ENCODE measurements at regions not wholly inside any gene's neighbourhood (a gene's known extent, or its start where the extent isn't known, plus 50 kb on each side); places are given as distances from the start of the nearest gene placed in this dataset.

- DNase-seq = no peak
- Mint-ChIP-seq H3K4me3 (no peak overlapping the region), H3K27me3 (peaks cover 26% of the 10 kb centered on the region), H3K4me1 (ENCODE audit: low read depth) (no peaks in the 10 kb centered on the region), H3K27ac (no peak overlapping the region), H3K36me3 (ENCODE audit: low read depth) (no peaks in the 10 kb centered on the region), H3K9me3 (peaks cover 3% of the 10 kb centered on the region)
Measured at GRCh38 chr19:29445246-29445645, 80.5 kb upstream of the VSTM2B start.

- Mint-ChIP-seq H3K9me3 (no peaks in the 10 kb centered on the region), H3K4me1 (ENCODE audit: low read depth) (no peaks in the 10 kb centered on the region), H3K27ac (no peak overlapping the region)
Measured at GRCh38 chr19:29446361-29446760, 79.4 kb upstream of the VSTM2B start.

GRCh38 chr19:29448046-29448445, 77.7 kb upstream of the VSTM2B start:
- Mint-ChIP-seq H3K9me3 (no peaks in the 10 kb centered on the region), H3K36me3 (ENCODE audit: low read depth) (no peaks in the 10 kb centered on the region), H3K27ac (no peak overlapping the region), H3K4me1 (ENCODE audit: low read depth) (no peaks in the 10 kb centered on the region), H3K27me3 (peaks cover 38% of the 10 kb centered on the region), H3K4me3 (no peak overlapping the region)
- DNase-seq = no peak

More at GRCh38 chr19:29446361-29446760, 79.4 kb upstream of the VSTM2B start:
- DNase-seq = no peak
- Mint-ChIP-seq H3K36me3 (ENCODE audit: low read depth) (no peaks in the 10 kb centered on the region), H3K4me3 (no peak overlapping the region), H3K27me3 (peaks cover 29% of the 10 kb centered on the region)

- no peaks in the 10 kb centered on the region for H3K36me3 Mint-ChIP-seq (ENCODE audit: low read depth)
- H3K9me3 Mint-ChIP-seq = no peaks in the 10 kb centered on the region
- no peaks in the 10 kb centered on the region for H3K4me1 Mint-ChIP-seq (ENCODE audit: low read depth)
- DNase-seq = no peak
- H3K27ac Mint-ChIP-seq = no peak overlapping the region
- H3K4me3 Mint-ChIP-seq = no peak overlapping the region
- peaks cover 46% of the 10 kb centered on the region for H3K27me3 Mint-ChIP-seq
Measured at GRCh38 chr19:29449371-29449770, 76.4 kb upstream of the VSTM2B start.

GRCh38 chr19:29450306-29450705, 75.5 kb upstream of the VSTM2B start:
- Mint-ChIP-seq H3K4me3 (no peak overlapping the region), H3K27ac (no peak overlapping the region), H3K36me3 (ENCODE audit: low read depth) (no peaks in the 10 kb centered on the region), H3K27me3 (peaks cover 46% of the 10 kb centered on the region), H3K4me1 (ENCODE audit: low read depth) (no peaks in the 10 kb centered on the region), H3K9me3 (no peaks in the 10 kb centered on the region)
- no peak for DNase-seq

GRCh38 chr19:29450812-29451211, 75.0 kb upstream of the VSTM2B start:
- H3K9me3 Mint-ChIP-seq = no peaks in the 10 kb centered on the region
- DNase-seq = no peak
- H3K4me1 Mint-ChIP-seq (ENCODE audit: low read depth) = no peaks in the 10 kb centered on the region
- H3K4me3 Mint-ChIP-seq = no peak overlapping the region
- no peak overlapping the region for H3K27ac Mint-ChIP-seq
- H3K27me3 Mint-ChIP-seq = peaks cover 48% of the 10 kb centered on the region
- no peaks in the 10 kb centered on the region for H3K36me3 Mint-ChIP-seq (ENCODE audit: low read depth)

- peaks cover 39% of the 10 kb centered on the region for H3K27me3 Mint-ChIP-seq
- H3K4me1 Mint-ChIP-seq (ENCODE audit: low read depth) = no peaks in the 10 kb centered on the region
- no peak overlapping the region for H3K27ac Mint-ChIP-seq
- H3K36me3 Mint-ChIP-seq (ENCODE audit: low read depth) = no peaks in the 10 kb centered on the region
- DNase-seq = no peak
- H3K4me3 Mint-ChIP-seq = no peak overlapping the region
- no peaks in the 10 kb centered on the region for H3K9me3 Mint-ChIP-seq
Measured at GRCh38 chr19:29454109-29454508, 71.7 kb upstream of the VSTM2B start.

GRCh38 chr19:29457413-29457812, 68.4 kb upstream of the VSTM2B start:
- no peak for DNase-seq
- Mint-ChIP-seq H3K9me3 (no peaks in the 10 kb centered on the region), H3K4me3 (no peak overlapping the region), H3K27me3 (peaks cover 31% of the 10 kb centered on the region), H3K36me3 (ENCODE audit: low read depth) (no peaks in the 10 kb centered on the region), H3K27ac (no peak overlapping the region), H3K4me1 (ENCODE audit: low read depth) (no peaks in the 10 kb centered on the region)

- H3K4me1 Mint-ChIP-seq (ENCODE audit: low read depth) = no peaks in the 10 kb centered on the region
- H3K36me3 Mint-ChIP-seq (ENCODE audit: low read depth) = no peaks in the 10 kb centered on the region
- H3K9me3 Mint-ChIP-seq = no peaks in the 10 kb centered on the region
- DNase-seq = no peak
- no peak overlapping the region for H3K27ac Mint-ChIP-seq
- no peak overlapping the region for H3K4me3 Mint-ChIP-seq
- peaks cover 33% of the 10 kb centered on the region for H3K27me3 Mint-ChIP-seq
Measured at GRCh38 chr19:29467824-29468401, 57.9 kb upstream of the VSTM2B start.

GRCh38 chr19:29475469-29475868, 50.3 kb upstream of the VSTM2B start:
- no peaks in the 10 kb centered on the region for H3K4me1 Mint-ChIP-seq (ENCODE audit: low read depth)
- peaks cover 52% of the 10 kb centered on the region for H3K27me3 Mint-ChIP-seq
- H3K4me3 Mint-ChIP-seq = no peak overlapping the region
- peaks cover 5% of the 10 kb centered on the region for H3K9me3 Mint-ChIP-seq
- DNase-seq = no peak
- no peaks in the 10 kb centered on the region for H3K36me3 Mint-ChIP-seq (ENCODE audit: low read depth)
- no peak overlapping the region for H3K27ac Mint-ChIP-seq
